ENCODE measurements at regions not wholly inside any gene's neighbourhood (a gene's known extent, or its start where the extent isn't known, plus 50 kb on each side); places are given as distances from the start of the nearest gene placed in this dataset.

- no peaks in the 10 kb centered on the region for H3K4me1 ChIP-seq
- no peaks in the 10 kb centered on the region for H3K9me3 ChIP-seq
- TF ChIP-seq, protein P1, sequence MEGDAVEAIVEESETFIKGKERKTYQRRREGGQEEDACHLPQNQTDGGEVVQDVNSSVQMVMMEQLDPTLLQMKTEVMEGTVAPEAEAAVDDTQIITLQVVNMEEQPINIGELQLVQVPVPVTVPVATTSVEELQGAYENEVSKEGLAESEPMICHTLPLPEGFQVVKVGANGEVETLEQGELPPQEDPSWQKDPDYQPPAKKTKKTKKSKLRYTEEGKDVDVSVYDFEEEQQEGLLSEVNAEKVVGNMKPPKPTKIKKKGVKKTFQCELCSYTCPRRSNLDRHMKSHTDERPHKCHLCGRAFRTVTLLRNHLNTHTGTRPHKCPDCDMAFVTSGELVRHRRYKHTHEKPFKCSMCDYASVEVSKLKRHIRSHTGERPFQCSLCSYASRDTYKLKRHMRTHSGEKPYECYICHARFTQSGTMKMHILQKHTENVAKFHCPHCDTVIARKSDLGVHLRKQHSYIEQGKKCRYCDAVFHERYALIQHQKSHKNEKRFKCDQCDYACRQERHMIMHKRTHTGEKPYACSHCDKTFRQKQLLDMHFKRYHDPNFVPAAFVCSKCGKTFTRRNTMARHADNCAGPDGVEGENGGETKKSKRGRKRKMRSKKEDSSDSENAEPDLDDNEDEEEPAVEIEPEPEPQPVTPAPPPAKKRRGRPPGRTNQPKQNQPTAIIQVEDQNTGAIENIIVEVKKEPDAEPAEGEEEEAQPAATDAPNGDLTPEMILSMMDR (IDR thresholded peaks at IDR 0.05; ENCODE audit: low read depth, low read length): peak; percentile 90
- DNase-seq: peak; percentile 69
- H3K4me3 ChIP-seq (ENCODE audit: low read depth, low read length): no peak overlapping the region
- H3K27me3 ChIP-seq: no peaks in the 10 kb centered on the region
- no peaks in the 10 kb centered on the region for H3K36me3 ChIP-seq
These were observed 763.8 kb upstream of the AADAT start for GRCh38 chr4:170853422-170854021.

- H3K36me3 ChIP-seq: no peaks in the 10 kb centered on the region
- no peaks in the 10 kb centered on the region for H3K4me1 ChIP-seq
- no peaks in the 10 kb centered on the region for H3K27me3 ChIP-seq
- no peak for DNase-seq
- TF ChIP-seq, protein P1 (IDR thresholded peaks at IDR 0.05; ENCODE audit: low read depth, low read length): no peak
- no peaks in the 10 kb centered on the region for H3K9me3 ChIP-seq
- H3K4me3 ChIP-seq (ENCODE audit: low read depth, low read length): no peak overlapping the region
These were observed 760.2 kb upstream of the AADAT start for GRCh38 chr4:170849969-170850368.

DNA sequence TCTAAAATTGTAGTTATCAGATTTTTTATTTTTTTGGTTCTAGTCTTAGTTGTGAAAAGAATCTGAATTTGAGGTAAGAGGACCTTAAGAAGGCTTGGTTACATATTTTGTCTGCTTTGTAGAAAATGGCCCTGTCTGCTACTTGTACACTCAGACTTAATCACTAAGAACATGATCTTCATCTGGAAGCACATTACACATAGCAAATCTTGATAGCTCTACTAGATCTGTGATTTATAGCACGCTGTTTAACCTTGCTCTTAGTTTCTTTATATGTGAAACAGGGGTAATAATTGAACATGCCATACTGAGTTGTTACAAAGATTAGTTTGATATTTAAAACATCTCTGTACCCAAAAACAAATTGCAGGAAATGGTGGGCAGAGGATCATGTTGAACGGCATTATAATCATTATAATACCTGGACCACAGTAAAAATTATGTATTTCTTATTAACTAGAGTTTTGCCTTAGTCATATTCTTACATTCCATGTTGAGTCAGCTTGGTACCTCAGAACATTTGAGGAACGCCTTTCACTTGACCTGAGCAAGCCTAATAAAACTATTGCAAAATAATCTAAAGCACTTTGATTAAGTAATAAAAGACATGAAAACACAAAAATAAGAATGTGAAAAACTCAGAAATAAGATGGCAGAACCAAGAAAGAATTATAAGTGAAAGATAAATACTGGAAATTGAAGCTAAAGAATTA is 738.0 kb upstream of the AADAT start:
- TF ChIP-seq, protein P1 (IDR thresholded peaks at IDR 0.05; ENCODE audit: low read depth, low read length): no peak
- Histone ChIP-seq H3K27me3 (no peaks in the 10 kb centered on the region), H3K36me3 (no peaks in the 10 kb centered on the region), H3K4me1 (no peaks in the 10 kb centered on the region), H3K9me3 (no peaks in the 10 kb centered on the region), H3K4me3 (ENCODE audit: low read depth, low read length) (no peak overlapping the region)
- DNase-seq: no peak

GRCh38 chr4:170818786-170819185 is 729.0 kb upstream of the AADAT start:
- H3K9me3 ChIP-seq: no peaks in the 10 kb centered on the region
- no peak overlapping the region for H3K4me3 ChIP-seq (ENCODE audit: low read depth, low read length)
- DNase-seq: no peak
- H3K27me3 ChIP-seq: no peaks in the 10 kb centered on the region
- TF ChIP-seq, protein P1 (IDR thresholded peaks at IDR 0.05; ENCODE audit: low read depth, low read length): no peak
- H3K36me3 ChIP-seq: no peaks in the 10 kb centered on the region
- H3K4me1 ChIP-seq: no peaks in the 10 kb centered on the region

DNA sequence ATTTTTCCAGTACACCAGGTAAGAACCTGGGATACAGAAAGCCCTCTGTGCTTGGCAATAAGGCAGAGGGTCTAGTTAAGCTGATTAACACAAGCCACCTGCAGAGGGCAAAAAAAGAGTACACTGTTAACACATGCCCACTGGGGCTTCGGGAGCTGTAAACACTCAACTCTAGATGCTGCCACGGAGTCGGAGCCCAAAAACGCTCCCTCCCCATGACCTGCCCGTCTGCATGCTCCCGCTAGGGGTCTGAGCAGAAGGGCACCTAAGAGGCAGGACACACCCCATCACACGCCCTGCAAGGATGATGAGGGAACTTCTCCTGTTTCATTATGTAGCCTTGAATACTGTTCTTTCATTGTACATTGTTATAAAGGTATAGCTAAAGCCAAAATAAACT is 715.6 kb upstream of the AADAT start:
- TF ChIP-seq, protein P1 (IDR thresholded peaks at IDR 0.05; ENCODE audit: low read depth, low read length): no peak
- Histone ChIP-seq H3K36me3 (no peaks in the 10 kb centered on the region), H3K9me3 (no peaks in the 10 kb centered on the region), H3K4me1 (no peaks in the 10 kb centered on the region), H3K27me3 (no peaks in the 10 kb centered on the region), H3K4me3 (ENCODE audit: low read depth, low read length) (no peak overlapping the region)
- no peak for DNase-seq

DNA sequence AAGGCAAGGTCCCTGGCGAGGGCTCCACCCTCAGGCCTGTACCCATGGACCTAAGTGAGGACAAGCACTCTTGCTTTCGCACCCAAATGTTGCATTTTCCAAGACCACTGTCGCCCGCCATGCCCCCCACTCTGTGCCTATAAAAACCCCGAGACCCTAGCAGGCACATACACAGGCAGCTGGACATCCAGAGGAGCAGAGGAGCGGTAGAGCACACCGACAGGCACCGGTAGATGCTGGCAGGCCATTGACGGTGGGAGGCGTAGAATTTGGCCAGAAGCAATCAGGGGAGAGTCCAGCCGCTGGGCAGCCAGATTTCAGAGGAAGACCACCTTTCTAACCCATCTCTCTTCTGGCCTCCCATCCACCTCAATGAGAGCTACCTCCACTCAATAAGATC is 715.2 kb upstream of the AADAT start:
- no peaks in the 10 kb centered on the region for H3K9me3 ChIP-seq
- no peaks in the 10 kb centered on the region for H3K36me3 ChIP-seq
- no peaks in the 10 kb centered on the region for H3K27me3 ChIP-seq
- TF ChIP-seq, protein P1 (IDR thresholded peaks at IDR 0.05; ENCODE audit: low read depth, low read length): no peak
- H3K4me3 ChIP-seq (ENCODE audit: low read depth, low read length): no peak overlapping the region
- no peak for DNase-seq
- H3K4me1 ChIP-seq: no peaks in the 10 kb centered on the region
